Activated naive CD8-positive, alpha-beta T cell (primary cell): ENCODE measurements at regions not wholly inside any gene's neighbourhood (a gene's known extent, or its start where the extent isn't known, plus 50 kb on each side); places are given as distances from the start of the nearest gene placed in this dataset.
"Not testable (repeated sequence)": the region's sequence is repeated elsewhere in the genome, so short reads cannot be mapped to it uniquely, and the experiment has no call there.

Source experiments
- H3K27ac Mint-ChIP-seq: one replicate; pipeline ENCODE4 v1.8.0; 2021; ENCODE audit warnings: mixed read lengths
- H3K27me3 Mint-ChIP-seq: one replicate; pipeline ENCODE4 v1.8.0; 2021; ENCODE audit warnings: mixed read lengths
- H3K36me3 Mint-ChIP-seq: one replicate; pipeline ENCODE4 v1.8.0; 2021; ENCODE audit warnings: mixed read lengths
- H3K4me1 Mint-ChIP-seq: one replicate; pipeline ENCODE4 v1.8.0; 2021; ENCODE audit warnings: low read depth, mixed read lengths
- H3K4me3 Mint-ChIP-seq: one replicate; pipeline ENCODE4 v1.8.0; 2021; ENCODE audit warnings: mild to moderate bottlenecking, mixed read lengths
- H3K9me3 Mint-ChIP-seq: one replicate; pipeline ENCODE4 v1.8.0; 2021; ENCODE audit warnings: low read depth, mixed read lengths

DNA sequence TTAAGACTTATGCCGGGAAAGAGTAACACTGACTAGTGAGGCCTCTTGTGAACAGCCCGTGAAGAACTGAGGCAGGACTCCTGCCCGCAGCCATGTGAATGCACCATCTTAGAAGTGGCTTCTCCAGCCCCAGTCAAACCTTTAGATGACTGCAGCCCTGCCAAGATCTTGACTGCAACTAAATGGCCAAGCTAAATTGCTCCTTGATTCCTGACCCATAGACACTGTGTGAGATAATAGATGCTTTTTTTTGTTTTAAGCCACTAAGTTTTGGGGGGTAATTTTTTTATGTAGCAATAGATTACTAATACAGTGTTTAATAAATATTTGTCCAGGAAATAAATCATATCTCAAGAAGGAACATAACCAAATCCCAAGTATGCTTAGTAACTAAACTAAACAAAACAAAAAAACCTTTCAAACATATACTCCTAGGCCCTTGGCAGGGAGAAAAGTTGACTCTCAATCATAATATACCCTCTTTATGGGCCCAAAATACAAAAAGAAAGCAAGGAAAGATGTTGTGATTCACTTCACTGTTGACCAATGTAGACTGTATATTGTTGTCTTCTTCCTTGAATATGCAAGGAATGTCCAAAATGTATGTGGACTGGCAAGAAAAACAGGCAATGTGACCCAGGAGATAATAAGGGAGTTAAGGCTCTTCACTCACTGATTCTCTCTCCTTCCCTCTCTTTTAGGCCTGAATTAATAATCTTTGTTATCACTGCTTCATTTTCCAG lies 79.7 kb upstream of the ZNF366 start:
- no peak overlapping the region for H3K4me3 Mint-ChIP-seq
- no peak overlapping the region for H3K27ac Mint-ChIP-seq
- no peaks in the 10 kb centered on the region for H3K36me3 Mint-ChIP-seq
- H3K4me1 Mint-ChIP-seq, result no peaks in the 10 kb centered on the region
- peaks cover 7% of the 10 kb centered on the region for H3K27me3 Mint-ChIP-seq
- H3K9me3 Mint-ChIP-seq, result peaks cover 4% of the 10 kb centered on the region

DNA sequence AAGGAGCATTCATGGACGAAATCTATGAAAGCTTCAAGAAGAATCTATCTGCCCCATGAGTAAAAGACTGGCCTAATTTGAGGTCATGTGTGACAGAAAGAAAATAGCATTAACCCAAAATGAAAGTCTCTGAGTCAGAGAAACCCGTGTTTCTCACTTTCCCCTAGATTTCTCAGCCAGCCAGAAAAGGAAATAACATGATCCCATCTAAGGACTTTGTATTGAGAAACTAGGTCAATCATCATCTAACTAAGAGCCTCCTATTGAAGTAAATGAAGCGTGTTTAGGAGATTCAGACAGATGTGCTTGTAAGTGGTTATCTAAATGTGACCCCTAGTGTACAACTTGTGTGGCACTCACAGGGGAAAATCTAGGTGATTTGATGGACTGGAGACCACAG lies 77.3 kb upstream of the ZNF366 start:
- H3K4me1 Mint-ChIP-seq, result no peaks in the 10 kb centered on the region
- H3K27me3 Mint-ChIP-seq, result peaks cover 3% of the 10 kb centered on the region
- no peak overlapping the region for H3K4me3 Mint-ChIP-seq
- H3K36me3 Mint-ChIP-seq, result no peaks in the 10 kb centered on the region
- no peak overlapping the region for H3K27ac Mint-ChIP-seq
- peaks cover 4% of the 10 kb centered on the region for H3K9me3 Mint-ChIP-seq

DNA sequence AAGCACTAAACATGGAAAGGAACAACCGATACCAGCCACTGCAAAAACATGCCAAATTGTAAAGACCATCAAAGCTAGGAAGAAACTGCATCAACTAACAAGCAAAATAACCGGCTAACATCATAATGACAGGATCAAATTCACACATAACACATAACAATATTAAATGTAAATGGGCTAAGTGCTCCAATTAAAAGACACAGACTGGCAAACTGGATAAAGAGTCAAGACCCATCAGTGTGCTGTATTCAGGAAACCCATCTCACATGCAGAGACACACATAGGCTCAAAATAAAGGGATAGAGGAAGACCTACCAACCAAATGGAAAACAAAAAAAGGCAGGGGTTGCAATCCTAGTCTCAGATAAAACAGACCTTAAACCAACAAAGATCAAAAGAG lies 72.1 kb upstream of the ZNF366 start:
- H3K36me3 Mint-ChIP-seq, H3K4me1 Mint-ChIP-seq, H3K9me3 Mint-ChIP-seq, H3K4me3 Mint-ChIP-seq, H3K27ac Mint-ChIP-seq: not testable (repeated sequence)
- peaks cover 10% of the 10 kb centered on the region for H3K27me3 Mint-ChIP-seq

DNA sequence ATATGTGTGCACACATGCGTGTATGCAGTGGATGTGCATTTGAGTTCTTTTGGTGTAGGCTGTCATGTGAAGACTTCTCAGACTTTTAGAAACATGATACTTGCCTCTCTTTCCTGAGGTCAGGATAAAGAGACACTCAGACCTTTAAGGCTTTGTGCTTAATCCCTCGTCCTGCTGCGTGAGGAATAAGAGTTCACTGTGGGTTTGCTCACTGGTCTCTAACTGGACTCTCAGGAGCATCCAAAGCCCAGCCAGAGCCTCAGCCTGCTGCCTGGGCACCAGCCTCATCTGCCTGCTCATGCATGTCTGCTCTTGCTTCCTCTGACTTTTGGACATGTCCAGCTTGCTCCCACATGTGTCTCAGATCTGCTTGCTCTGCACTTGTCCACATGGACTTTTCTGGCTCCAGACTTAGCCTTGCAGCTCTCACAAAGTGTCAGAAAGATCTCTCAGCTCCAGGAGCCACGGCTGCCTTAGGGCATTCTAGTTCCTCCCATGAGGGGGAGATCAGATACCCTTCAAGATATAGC lies 65.1 kb upstream of the ZNF366 start:
- H3K27ac Mint-ChIP-seq, result no peak overlapping the region
- H3K9me3 Mint-ChIP-seq, result no peaks in the 10 kb centered on the region
- no peaks in the 10 kb centered on the region for H3K4me1 Mint-ChIP-seq
- no peak overlapping the region for H3K4me3 Mint-ChIP-seq
- H3K36me3 Mint-ChIP-seq, result peaks cover 4% of the 10 kb centered on the region
- H3K27me3 Mint-ChIP-seq, result peaks cover 17% of the 10 kb centered on the region

DNA sequence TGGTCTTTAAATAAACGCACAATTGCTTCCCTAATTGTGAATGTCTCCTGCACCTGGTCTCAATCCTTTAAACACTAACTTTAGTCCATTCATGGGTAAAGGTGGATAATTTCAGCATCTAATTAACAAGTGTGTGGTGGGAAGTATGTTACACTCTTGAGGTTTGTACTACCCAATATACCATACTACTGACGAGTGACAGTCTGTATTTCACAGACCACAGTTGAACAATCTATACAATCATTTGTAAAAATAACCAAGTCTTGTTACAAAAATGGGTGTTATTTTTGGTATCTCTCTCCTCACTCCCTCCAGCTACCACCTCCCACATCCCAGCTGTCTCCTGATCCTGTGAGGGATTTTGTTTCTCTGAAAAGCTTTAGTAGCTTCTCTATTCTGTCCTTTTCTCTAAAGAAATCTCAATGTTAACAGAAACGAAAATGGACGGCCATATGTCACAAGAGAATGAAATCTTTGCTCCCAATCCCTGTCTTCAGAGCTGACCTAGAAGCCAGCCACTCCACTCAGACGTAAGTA lies 62.3 kb upstream of the ZNF366 start:
- Mint-ChIP-seq H3K4me3 (no peak overlapping the region), H3K27ac (no peak overlapping the region), H3K9me3 (no peaks in the 10 kb centered on the region), H3K27me3 (peaks cover 11% of the 10 kb centered on the region), H3K4me1 (no peaks in the 10 kb centered on the region), H3K36me3 (no peaks in the 10 kb centered on the region)

DNA sequence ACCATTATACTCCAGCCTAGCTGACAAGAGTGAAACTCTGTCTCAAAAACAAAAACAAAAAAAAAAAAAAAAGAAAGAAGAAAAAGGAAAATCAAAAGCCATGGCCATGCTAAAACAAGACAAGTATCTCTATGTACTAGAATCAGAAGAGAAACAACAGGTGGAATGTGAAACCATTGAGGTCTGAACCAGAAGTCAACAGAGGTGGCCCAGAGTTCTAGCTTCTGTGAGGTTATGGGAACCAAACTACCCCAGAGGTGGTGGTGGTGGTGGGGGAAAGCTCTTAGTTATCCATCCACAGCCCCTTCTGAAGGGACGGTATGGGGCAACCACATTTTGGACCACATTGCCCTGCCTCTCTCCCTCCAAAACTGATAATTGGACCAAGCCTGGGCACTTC lies 59.5 kb upstream of the ZNF366 start:
- H3K9me3 Mint-ChIP-seq, result no peaks in the 10 kb centered on the region

DNA sequence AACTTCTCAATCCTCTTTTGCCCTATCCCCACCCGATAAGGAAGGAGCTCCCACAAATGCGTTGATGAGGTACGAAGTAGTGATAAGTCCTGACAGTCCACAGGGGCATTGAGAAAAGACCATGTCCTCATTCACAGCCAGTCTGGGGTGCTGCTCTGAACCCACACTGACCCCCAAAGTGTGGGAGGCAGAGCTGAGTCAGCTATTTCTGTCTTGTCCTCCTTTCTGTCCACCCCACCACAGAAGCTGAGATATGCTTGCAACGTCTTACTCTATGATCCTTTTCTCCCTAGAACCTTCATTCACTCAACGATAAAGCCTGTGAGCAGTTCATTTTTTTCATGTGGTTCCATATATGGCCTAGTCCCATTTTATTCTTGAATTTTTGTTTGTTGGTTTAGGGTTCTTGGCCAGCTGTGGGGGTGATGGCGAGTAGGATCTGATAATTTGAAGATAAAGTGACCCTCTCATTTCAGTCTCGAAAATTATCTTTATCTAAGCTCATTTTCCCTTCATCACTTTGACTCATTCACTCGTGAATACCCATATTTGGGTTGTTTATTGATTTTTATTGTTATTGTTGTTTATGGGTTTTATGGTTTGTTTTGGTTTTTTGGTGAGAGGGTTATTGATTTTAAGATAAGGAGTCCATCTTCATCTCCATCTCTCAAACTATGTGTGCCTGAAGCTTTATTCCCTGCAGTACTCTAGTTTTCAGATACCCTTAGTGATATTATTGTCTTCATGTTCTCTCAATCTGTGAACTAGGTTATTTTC lies 58.5 kb upstream of the ZNF366 start:
- Mint-ChIP-seq H3K4me3 (no peak overlapping the region), H3K27me3 (peaks cover 19% of the 10 kb centered on the region), H3K36me3 (no peaks in the 10 kb centered on the region), H3K9me3 (no peaks in the 10 kb centered on the region), H3K4me1 (no peaks in the 10 kb centered on the region), H3K27ac (no peak overlapping the region)

More for the DNA sequence above, 59.5 kb upstream of the ZNF366 start:
- Mint-ChIP-seq H3K27ac (no peak overlapping the region), H3K36me3 (no peaks in the 10 kb centered on the region), H3K27me3 (peaks cover 16% of the 10 kb centered on the region), H3K4me1 (no peaks in the 10 kb centered on the region), H3K4me3 (no peak overlapping the region)

DNA sequence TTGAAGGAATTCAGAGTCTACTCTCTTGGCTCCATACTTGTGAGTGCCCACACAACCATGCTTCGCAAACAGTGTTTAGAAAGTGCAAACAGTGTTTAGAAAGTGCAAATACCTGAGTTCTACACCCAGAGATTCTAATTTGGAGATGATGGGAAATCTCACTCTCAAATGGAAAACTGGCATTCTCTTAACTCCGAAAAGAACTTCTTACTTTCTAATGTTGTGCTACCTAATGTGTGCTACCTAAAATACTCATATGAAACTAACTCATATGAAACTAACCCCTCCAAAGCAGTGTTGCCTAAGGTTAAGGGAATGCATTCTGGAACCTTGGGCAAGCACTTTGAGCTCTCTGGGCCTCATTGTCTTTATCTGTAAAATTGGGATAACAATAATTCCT lies 55.5 kb upstream of the ZNF366 start:
- H3K4me3 Mint-ChIP-seq, result no peak overlapping the region
- H3K36me3 Mint-ChIP-seq, result no peaks in the 10 kb centered on the region
- H3K27me3 Mint-ChIP-seq, result peaks cover 17% of the 10 kb centered on the region
- H3K4me1 Mint-ChIP-seq, result peaks cover 6% of the 10 kb centered on the region
- no peaks in the 10 kb centered on the region for H3K9me3 Mint-ChIP-seq
- H3K27ac Mint-ChIP-seq, result no peak overlapping the region

DNA sequence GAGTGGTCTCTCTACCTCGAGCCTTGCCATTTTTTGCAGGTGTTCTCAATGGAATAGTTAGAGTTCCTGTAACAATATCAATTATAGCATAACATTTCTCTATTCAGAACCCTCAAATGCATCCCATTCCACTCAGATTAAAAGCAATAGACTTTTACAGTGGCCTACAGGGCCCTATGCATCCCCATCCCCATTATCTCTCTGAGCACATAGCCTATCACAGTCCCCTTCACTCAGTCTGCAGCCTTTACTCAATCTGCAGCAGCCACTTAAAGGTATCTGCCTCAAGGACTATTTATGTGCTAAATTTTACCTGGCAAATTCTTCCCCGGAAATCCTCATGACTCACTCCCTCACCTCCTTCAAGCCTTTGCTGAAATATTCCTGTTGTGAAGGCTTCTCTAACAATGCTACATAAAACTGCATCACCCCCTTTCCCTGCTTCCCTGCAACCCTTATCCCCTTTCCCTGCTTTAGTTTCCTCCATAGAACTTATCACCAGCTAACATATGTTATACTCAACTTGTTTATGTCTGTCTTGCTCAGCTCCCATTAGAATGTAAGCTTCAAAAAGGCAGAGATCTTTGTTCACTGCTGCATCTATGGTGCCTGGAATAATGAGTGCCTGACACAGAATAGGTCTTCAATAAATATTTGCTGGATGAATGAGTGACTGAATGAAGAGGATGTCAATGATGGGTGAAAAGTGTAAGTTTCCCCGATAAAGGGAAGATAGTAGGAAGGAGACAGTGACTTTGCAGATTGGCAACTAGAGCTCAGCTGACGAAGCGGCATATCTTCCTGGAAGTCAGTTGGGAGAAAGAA lies 54.1 kb upstream of the ZNF366 start:
- H3K27ac Mint-ChIP-seq, result no peak overlapping the region
- H3K9me3 Mint-ChIP-seq, result no peaks in the 10 kb centered on the region
- peaks cover 23% of the 10 kb centered on the region for H3K27me3 Mint-ChIP-seq
- H3K36me3 Mint-ChIP-seq, result no peaks in the 10 kb centered on the region
- H3K4me3 Mint-ChIP-seq, result no peak overlapping the region
- H3K4me1 Mint-ChIP-seq, result peaks cover 15% of the 10 kb centered on the region

DNA sequence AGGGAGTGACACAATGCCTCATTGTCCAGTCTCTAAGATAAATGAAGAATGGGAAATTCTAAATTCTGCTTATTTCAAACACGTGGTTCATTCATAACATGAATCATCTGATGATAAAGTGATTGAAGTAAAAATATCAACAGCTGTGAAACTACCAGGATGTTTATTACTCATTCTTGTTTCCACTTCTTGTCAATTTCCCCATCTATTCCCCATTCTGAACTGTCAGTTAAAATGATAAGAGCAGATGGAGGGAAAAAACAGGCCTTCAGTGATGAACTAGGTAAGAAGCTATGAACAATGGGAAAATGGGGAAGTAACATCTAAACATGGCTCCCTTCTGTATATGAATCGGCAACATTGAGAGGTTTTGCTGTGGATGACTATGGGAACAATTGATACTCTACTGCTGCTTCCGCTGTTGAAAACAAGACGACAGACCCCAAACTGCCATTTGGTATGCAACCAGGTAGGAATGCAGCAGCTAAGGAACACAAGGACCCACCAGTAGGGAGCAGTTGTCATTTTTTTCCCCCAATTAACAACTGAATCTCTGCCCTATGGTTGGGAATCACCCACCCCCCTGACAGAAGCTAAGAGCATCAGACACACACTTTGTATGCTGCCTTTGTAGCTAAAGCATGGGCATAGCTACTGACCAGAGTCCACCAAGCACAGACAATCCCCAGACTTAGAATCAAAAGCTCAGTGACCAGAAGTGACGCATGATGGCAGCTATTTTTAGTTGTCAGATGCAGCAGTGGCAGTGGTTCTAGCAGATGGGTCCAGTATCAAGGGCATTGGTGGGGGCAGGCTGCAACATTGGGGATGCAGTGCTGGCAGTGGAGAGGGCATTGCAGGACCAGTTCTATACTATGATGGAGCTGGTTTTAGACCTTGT lies 52.9 kb upstream of the ZNF366 start:
- Mint-ChIP-seq H3K4me1 (peaks cover 20% of the 10 kb centered on the region), H3K27ac (no peak overlapping the region), H3K4me3 (no peak overlapping the region), H3K27me3 (peaks cover 21% of the 10 kb centered on the region), H3K36me3 (no peaks in the 10 kb centered on the region), H3K9me3 (no peaks in the 10 kb centered on the region)

DNA sequence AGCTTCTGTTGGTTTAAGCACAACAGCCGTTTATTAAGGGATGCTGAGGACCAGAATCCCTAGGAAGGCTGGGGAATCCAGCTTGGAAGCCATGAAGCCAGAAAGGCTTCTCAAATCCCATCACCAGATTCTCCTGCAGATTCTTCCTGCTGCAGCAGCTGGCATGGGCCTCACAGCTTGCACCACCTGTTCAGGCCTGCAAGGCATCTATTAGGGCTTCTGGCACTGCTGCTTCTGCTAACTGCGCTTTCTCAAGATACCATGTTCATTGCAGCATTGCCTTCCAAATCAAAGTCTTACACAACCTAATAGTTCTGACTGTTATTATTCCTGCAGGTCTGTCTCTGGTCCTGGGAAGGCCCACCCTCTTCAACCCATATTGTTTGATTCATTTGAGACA lies 51.2 kb upstream of the ZNF366 start:
- no peaks in the 10 kb centered on the region for H3K36me3 Mint-ChIP-seq
- H3K4me1 Mint-ChIP-seq, result peaks cover 20% of the 10 kb centered on the region
- H3K9me3 Mint-ChIP-seq, result no peaks in the 10 kb centered on the region
- H3K4me3 Mint-ChIP-seq, result no peak overlapping the region
- H3K27me3 Mint-ChIP-seq, result peaks cover 26% of the 10 kb centered on the region
- H3K27ac Mint-ChIP-seq, result no peak overlapping the region

DNA sequence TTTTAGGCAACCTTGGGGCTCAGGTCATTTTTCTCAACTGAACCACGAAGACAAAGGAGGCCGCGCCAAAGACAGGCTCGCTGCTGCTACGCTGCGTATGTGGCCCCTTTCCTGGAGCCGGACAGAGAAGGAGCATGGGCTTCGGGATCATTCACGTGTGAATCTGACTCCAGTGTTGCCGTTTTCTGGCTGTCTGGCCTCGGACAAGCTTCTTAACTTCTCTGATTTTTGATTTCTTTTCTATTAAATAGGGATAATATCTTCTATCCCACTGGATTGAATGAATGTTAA lies 50.8 kb upstream of the ZNF366 start:
- no peaks in the 10 kb centered on the region for H3K36me3 Mint-ChIP-seq
- H3K9me3 Mint-ChIP-seq, result no peaks in the 10 kb centered on the region
- no peak overlapping the region for H3K27ac Mint-ChIP-seq
- H3K4me1 Mint-ChIP-seq, result peaks cover 20% of the 10 kb centered on the region
- H3K4me3 Mint-ChIP-seq, result no peak overlapping the region
- peaks cover 24% of the 10 kb centered on the region for H3K27me3 Mint-ChIP-seq

DNA sequence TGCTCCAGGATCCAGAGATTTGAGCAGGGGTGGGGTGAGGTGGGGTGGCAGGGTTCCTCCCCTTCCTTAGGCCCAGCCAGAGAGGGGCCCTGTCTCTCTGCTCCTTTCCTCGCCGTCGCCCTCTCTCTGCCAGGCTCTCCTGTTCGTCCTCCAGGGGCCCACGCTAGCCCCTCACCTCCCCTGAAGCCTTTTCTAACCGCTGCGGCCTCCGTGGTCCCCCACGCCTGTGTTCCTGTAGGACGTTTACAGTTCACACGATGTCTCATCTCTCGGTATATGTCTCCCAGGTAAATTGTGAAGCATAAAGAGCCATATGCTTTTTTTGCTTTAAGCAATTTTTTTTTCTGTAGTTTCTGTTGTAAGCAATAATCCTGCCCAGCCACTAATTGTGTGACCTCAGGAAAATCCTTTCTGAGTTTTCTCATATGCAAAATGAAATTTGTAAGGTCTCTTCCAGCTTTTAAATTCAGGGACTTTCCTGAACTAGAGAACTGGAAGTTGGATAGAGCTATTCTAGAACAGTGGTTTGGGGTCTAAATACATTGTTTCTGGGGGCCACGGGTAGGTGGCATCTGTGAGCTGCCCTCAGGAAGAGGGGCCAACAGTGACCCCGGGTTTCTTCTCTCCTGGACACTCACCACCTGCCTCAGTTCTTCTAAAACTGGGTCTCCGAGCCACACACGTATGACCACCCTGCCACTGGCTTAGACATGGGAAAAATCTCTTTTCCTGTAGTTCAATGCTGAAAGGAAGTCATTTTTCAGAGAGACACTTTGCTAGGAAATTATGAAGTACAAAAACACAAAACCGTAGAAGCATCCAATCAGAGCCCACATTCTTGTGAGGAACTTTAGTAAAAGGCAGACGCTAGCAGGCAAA lies 50.2 kb upstream of the ZNF366 start:
- Mint-ChIP-seq H3K27me3 (peaks cover 27% of the 10 kb centered on the region), H3K36me3 (no peaks in the 10 kb centered on the region), H3K4me1 (peaks cover 20% of the 10 kb centered on the region), H3K9me3 (no peaks in the 10 kb centered on the region), H3K4me3 (peak overlapping the region; percentile 82), H3K27ac (no peak overlapping the region)
